Endothelial cell (in vitro differentiated cells): ENCODE measurements at regions not wholly inside any gene's neighbourhood (a gene's known extent, or its start where the extent isn't known, plus 50 kb on each side); places are given as distances from the start of the nearest gene placed in this dataset.

ENCODE experiments used
- DNase-seq: peaks from one replicate; pipeline ENCODE4 v3.0.0; 2021; ENCODE audit warnings: low spot score
- H3K27ac Mint-ChIP-seq: one replicate; pipeline ENCODE4 v1.8.0; 2021; ENCODE audit warnings: mixed read lengths, inconsistent platforms; ENCODE audit not compliant: unreplicated experiment
- H3K27me3 Mint-ChIP-seq: one replicate; pipeline ENCODE4 v1.8.0; 2021; ENCODE audit warnings: mild to moderate bottlenecking, moderate library complexity, mixed read lengths, inconsistent platforms; ENCODE audit not compliant: unreplicated experiment
- H3K36me3 Mint-ChIP-seq: one replicate; pipeline ENCODE4 v1.8.0; 2021; ENCODE audit warnings: mild to moderate bottlenecking, low read depth, mixed read lengths, inconsistent platforms; ENCODE audit not compliant: unreplicated experiment
- H3K4me1 Mint-ChIP-seq: one replicate; pipeline ENCODE4 v1.8.0; 2021; ENCODE audit warnings: mild to moderate bottlenecking, mixed read lengths, inconsistent platforms; ENCODE audit not compliant: unreplicated experiment
- H3K4me3 Mint-ChIP-seq: one replicate; pipeline ENCODE4 v1.8.0; 2021; ENCODE audit warnings: mild to moderate bottlenecking, mixed read lengths, inconsistent platforms; ENCODE audit not compliant: unreplicated experiment
- H3K9me3 Mint-ChIP-seq: one replicate; pipeline ENCODE4 v1.8.0; 2021; ENCODE audit warnings: mixed read lengths, inconsistent platforms; ENCODE audit not compliant: unreplicated experiment
- CTCF ChIP-seq: fragments of 200-600 bp; sonication (generic); IDR thresholded peaks from one replicate; pipeline ENCODE4 v1.5.0; 2021; ENCODE audit warnings: antibody characterized with exemption; ENCODE audit not compliant: unreplicated experiment

- Mint-ChIP-seq H3K27me3 (no peaks in the 10 kb centered on the region), H3K27ac (no peak overlapping the region), H3K9me3 (no peaks in the 10 kb centered on the region), H3K36me3 (no peaks in the 10 kb centered on the region), H3K4me1 (no peaks in the 10 kb centered on the region), H3K4me3 (no peak overlapping the region)
- TF ChIP-seq CTCF: no peak
- no peak for DNase-seq
Measured at GRCh38 chr13:70896136-70896535, 787.9 kb upstream of the KLHL1 start.

GRCh38 chr13:70895599-70895998 lies 787.3 kb upstream of the KLHL1 start:
- Mint-ChIP-seq H3K4me1 (no peaks in the 10 kb centered on the region), H3K27ac (no peak overlapping the region), H3K27me3 (no peaks in the 10 kb centered on the region), H3K4me3 (no peak overlapping the region), H3K9me3 (no peaks in the 10 kb centered on the region), H3K36me3 (no peaks in the 10 kb centered on the region)
- DNase-seq: no peak
- no peak for TF ChIP-seq CTCF

GRCh38 chr13:70894258-70894657 lies 786.0 kb upstream of the KLHL1 start:
- H3K4me1 Mint-ChIP-seq: no peaks in the 10 kb centered on the region
- H3K9me3 Mint-ChIP-seq: no peaks in the 10 kb centered on the region
- no peaks in the 10 kb centered on the region for H3K27me3 Mint-ChIP-seq
- H3K4me3 Mint-ChIP-seq: no peak overlapping the region
- no peaks in the 10 kb centered on the region for H3K36me3 Mint-ChIP-seq
- no peak for TF ChIP-seq CTCF
- H3K27ac Mint-ChIP-seq: no peak overlapping the region
- no peak for DNase-seq

- H3K27me3 Mint-ChIP-seq: no peaks in the 10 kb centered on the region
- no peaks in the 10 kb centered on the region for H3K4me1 Mint-ChIP-seq
- H3K27ac Mint-ChIP-seq: no peak overlapping the region
- H3K36me3 Mint-ChIP-seq: no peaks in the 10 kb centered on the region
- no peaks in the 10 kb centered on the region for H3K9me3 Mint-ChIP-seq
- no peak overlapping the region for H3K4me3 Mint-ChIP-seq
- no peak for DNase-seq
- TF ChIP-seq CTCF: no peak
Measured at GRCh38 chr13:70893832-70894231, 785.6 kb upstream of the KLHL1 start.

GRCh38 chr13:70890289-70890688 lies 782.0 kb upstream of the KLHL1 start:
- Mint-ChIP-seq H3K27ac (no peak overlapping the region), H3K36me3 (no peaks in the 10 kb centered on the region), H3K4me1 (no peaks in the 10 kb centered on the region), H3K27me3 (no peaks in the 10 kb centered on the region), H3K9me3 (peaks cover 4% of the 10 kb centered on the region), H3K4me3 (no peak overlapping the region)
- DNase-seq: no peak
- TF ChIP-seq CTCF: no peak
